ENCODE measurements at regions not wholly inside any gene's neighbourhood (a gene's known extent, or its start where the extent isn't known, plus 50 kb on each side); places are given as distances from the start of the nearest gene placed in this dataset.
A peak's percentile ranks its signal among the peaks of the same experiment; 100 is the strongest.

GRCh38 chr3:167895178-167895577 lies 159.7 kb downstream of the SERPINI1 start:
- no peak overlapping the region for H3K9ac ChIP-seq (ENCODE audit: low read length)
- no peaks in the 10 kb centered on the region for H3K9me3 ChIP-seq (ENCODE audit: low read length)
- TF ChIP-seq EZH2phosphoT487 (IDR thresholded peaks at IDR 0.05; ENCODE audit: borderline replicate concordance, low read length) (no peak), CTCF (conservative IDR thresholded peaks at IDR 0.05; ENCODE audit: low read depth, low read length) (no peak), EZH2 (IDR thresholded peaks at IDR 0.05; ENCODE audit: low read length, unreplicated experiment) (no peak)
- H3K36me3 ChIP-seq (ENCODE audit: low read depth, low read length), result no peaks in the 10 kb centered on the region
- H3K79me2 ChIP-seq (ENCODE audit: low read length), result no peaks in the 10 kb centered on the region
- intact Hi-C loops (cut with micrococcal nuclease), result no loop called here
- BruUV-seq (replicated peaks), result no TSS peak
- no peak for ATAC-seq
- H3K4me3 ChIP-seq (ENCODE audit: low read length), result no peak overlapping the region
- no peak overlapping the region for H3K4me2 ChIP-seq (ENCODE audit: low read length)
- no peaks in the 10 kb centered on the region for H4K20me1 ChIP-seq (ENCODE audit: low read length)
- ChIA-PET CTCF (no interaction called here), POLR2A (ENCODE audit: unreplicated experiment) (no interaction called here)
- no peaks in the 10 kb centered on the region for H3K4me1 ChIP-seq (ENCODE audit: insufficient read depth, low read length)
- no peaks in the 10 kb centered on the region for H3F3A ChIP-seq (ENCODE audit: low read length, unreplicated experiment)
- no peaks in the 10 kb centered on the region for H3K9me2 ChIP-seq (replicated peaks; ENCODE audit: low read length)
- no peak overlapping the region for H2AFZ ChIP-seq (ENCODE audit: low read length)
- H3K27me3 ChIP-seq (ENCODE audit: low read length), result 0 out of 2 replicates have a peak, but pooled peaks cover 4% of the 10 kb centered on the region
- no peak for DNase-seq
- H3K27ac ChIP-seq (ENCODE audit: low read length), result no peak overlapping the region

- TF ChIP-seq CTCF (conservative IDR thresholded peaks at IDR 0.05; ENCODE audit: low read depth, low read length) (no peak), EZH2 (IDR thresholded peaks at IDR 0.05; ENCODE audit: low read length, unreplicated experiment) (no peak), EZH2phosphoT487 (IDR thresholded peaks at IDR 0.05; ENCODE audit: borderline replicate concordance, low read length) (no peak)
- BruUV-seq (replicated peaks), result no TSS peak
- Histone ChIP-seq H3K36me3 (ENCODE audit: low read depth, low read length) (no peaks in the 10 kb centered on the region), H4K20me1 (ENCODE audit: low read length) (no peaks in the 10 kb centered on the region), H3K9me3 (ENCODE audit: low read length) (no peaks in the 10 kb centered on the region), H3K9me2 (replicated peaks; ENCODE audit: low read length) (no peaks in the 10 kb centered on the region), H3K27me3 (ENCODE audit: low read length) (0 out of 2 replicates have a peak, but pooled peaks cover 3% of the 10 kb centered on the region), H2AFZ (ENCODE audit: low read length) (no peak overlapping the region), H3K4me1 (ENCODE audit: insufficient read depth, low read length) (peaks cover 3% of the 10 kb centered on the region), H3K27ac (ENCODE audit: low read length) (no peak overlapping the region), H3F3A (ENCODE audit: low read length, unreplicated experiment) (no peaks in the 10 kb centered on the region), H3K4me2 (ENCODE audit: low read length) (no peak overlapping the region), H3K79me2 (ENCODE audit: low read length) (no peaks in the 10 kb centered on the region), H3K4me3 (ENCODE audit: low read length) (no peak overlapping the region), H3K9ac (ENCODE audit: low read length) (no peak overlapping the region)
- no peak for ATAC-seq
- ChIA-PET CTCF (no interaction called here), POLR2A (ENCODE audit: unreplicated experiment) (no interaction called here)
- intact Hi-C loops (cut with micrococcal nuclease), result no loop called here
- DNase-seq, result no peak
These were observed 156.7 kb downstream of the SERPINI1 start for GRCh38 chr3:167892205-167892604.

GRCh38 chr3:167887096-167887495 lies 151.6 kb downstream of the SERPINI1 start:
- no peak overlapping the region for H3K9ac ChIP-seq (ENCODE audit: low read length)
- H3K9me2 ChIP-seq (replicated peaks; ENCODE audit: low read length), result no peaks in the 10 kb centered on the region
- H2AFZ ChIP-seq (ENCODE audit: low read length), result no peak overlapping the region
- H3K27me3 ChIP-seq (ENCODE audit: low read length), result peaks cover 11% of the 10 kb centered on the region; the same call in 1 of the 2 replicates
- TF ChIP-seq EZH2phosphoT487 (IDR thresholded peaks at IDR 0.05; ENCODE audit: borderline replicate concordance, low read length), result no peak
- no peak for TF ChIP-seq CTCF (conservative IDR thresholded peaks at IDR 0.05; ENCODE audit: low read depth, low read length)
- no peak for TF ChIP-seq EZH2 (IDR thresholded peaks at IDR 0.05; ENCODE audit: low read length, unreplicated experiment)
- BruUV-seq (replicated peaks), result no TSS peak
- peaks cover 3% of the 10 kb centered on the region for H3F3A ChIP-seq (ENCODE audit: low read length, unreplicated experiment)
- intact Hi-C loops (cut with micrococcal nuclease), result loop anchor here (1.0 kb wide), 1 partner anchor 153 kb away; no protein-coding TSS in a partner anchor
- H3K4me2 ChIP-seq (ENCODE audit: low read length), result peak overlapping the region; percentile 60
- ATAC-seq (peak; percentile 91), DNase-seq (peak; percentile 87)
- no peaks in the 10 kb centered on the region for H4K20me1 ChIP-seq (ENCODE audit: low read length)
- no peaks in the 10 kb centered on the region for H3K36me3 ChIP-seq (ENCODE audit: low read depth, low read length)
- H3K79me2 ChIP-seq (ENCODE audit: low read length), result no peaks in the 10 kb centered on the region
- H3K27ac ChIP-seq (ENCODE audit: low read length), result peak overlapping the region; percentile 63
- 0 out of 2 replicates have a peak overlapping the region, but pooled peaks have one; percentile 9 for H3K4me3 ChIP-seq (ENCODE audit: low read length)
- POLR2A ChIA-PET (ENCODE audit: unreplicated experiment), result interaction anchor here (0.6 kb wide), 1 partner anchor 420 kb away, joined by 3 read pairs; no protein-coding TSS in a partner anchor
- CTCF ChIA-PET, result interaction anchor here (0.6 kb wide), 1 partner anchor 154 kb away, joined by 3 read pairs; no protein-coding TSS in a partner anchor
- H3K4me1 ChIP-seq (ENCODE audit: insufficient read depth, low read length), result peaks cover 16% of the 10 kb centered on the region
- no peaks in the 10 kb centered on the region for H3K9me3 ChIP-seq (ENCODE audit: low read length)

Data from PC-3 (cell line).